ENCODE measurements at regions not wholly inside any gene's neighbourhood (a gene's known extent, or its start where the extent isn't known, plus 50 kb on each side); places are given as distances from the start of the nearest gene placed in this dataset.

DNA sequence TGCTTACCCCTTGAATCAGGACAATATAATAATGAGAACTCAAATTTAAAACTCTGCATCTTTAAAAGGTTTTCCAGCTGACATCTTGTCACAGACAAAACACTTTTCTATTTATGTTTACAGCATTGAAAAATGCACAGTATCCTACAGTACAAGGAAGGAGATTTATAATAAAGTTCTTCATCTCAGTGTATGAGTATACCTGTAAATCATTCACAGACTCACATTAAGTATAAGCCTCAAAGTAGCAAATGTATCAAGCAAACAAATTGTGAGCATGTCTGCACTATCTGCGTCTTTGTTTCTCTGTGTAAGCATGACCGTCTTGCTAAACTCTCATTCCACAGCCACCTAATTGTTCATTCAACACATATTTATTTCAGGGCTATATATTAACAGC, 52.8 kb downstream of the PPP1R2C start:
- intact Hi-C loops (cut with DNase I): no loop called here
- no peak overlapping the region for H3K4me3 ChIP-seq
- TF ChIP-seq, protein P1, sequence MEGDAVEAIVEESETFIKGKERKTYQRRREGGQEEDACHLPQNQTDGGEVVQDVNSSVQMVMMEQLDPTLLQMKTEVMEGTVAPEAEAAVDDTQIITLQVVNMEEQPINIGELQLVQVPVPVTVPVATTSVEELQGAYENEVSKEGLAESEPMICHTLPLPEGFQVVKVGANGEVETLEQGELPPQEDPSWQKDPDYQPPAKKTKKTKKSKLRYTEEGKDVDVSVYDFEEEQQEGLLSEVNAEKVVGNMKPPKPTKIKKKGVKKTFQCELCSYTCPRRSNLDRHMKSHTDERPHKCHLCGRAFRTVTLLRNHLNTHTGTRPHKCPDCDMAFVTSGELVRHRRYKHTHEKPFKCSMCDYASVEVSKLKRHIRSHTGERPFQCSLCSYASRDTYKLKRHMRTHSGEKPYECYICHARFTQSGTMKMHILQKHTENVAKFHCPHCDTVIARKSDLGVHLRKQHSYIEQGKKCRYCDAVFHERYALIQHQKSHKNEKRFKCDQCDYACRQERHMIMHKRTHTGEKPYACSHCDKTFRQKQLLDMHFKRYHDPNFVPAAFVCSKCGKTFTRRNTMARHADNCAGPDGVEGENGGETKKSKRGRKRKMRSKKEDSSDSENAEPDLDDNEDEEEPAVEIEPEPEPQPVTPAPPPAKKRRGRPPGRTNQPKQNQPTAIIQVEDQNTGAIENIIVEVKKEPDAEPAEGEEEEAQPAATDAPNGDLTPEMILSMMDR (IDR thresholded peaks at IDR 0.05): no peak
- peaks cover 0 to 14% (median 0%) of the 10 kb centered on the region in 7 donors for H3K27me3 ChIP-seq
- no peaks in the 10 kb centered on the region for H3K36me3 ChIP-seq
- no peak for ATAC-seq
- DNase-seq: no peak
- peaks cover 0 to 3% (median 0%) of the 10 kb centered on the region in 11 donors for H3K9me3 ChIP-seq
- WGBS, 2 donors: 72 to 74% methylated on average over 2 of the region's 2 CpGs
- no peaks in the 10 kb centered on the region for H3K4me1 ChIP-seq
- H3K27ac ChIP-seq: no peak overlapping the region

DNA sequence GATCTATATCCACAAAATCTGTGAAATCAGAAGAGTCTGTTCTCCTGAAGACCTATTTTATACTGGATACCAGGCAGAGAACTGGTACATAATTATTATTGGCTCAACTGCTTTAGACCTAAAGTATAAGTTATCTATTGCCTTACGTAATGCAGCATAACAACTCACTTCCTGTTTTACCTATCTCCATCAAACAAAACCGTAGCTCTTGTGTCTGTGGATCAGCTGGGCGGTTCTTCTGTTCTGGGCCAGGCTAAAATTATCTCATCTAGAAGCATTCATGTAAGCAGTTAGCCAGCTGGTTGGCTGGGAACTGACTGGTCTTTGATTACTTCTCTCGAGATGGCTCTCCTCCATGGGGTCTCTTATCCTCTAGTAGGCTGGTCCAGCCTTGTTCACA, 57.8 kb downstream of the PPP1R2C start:
- 70 to 77% methylated on average over 4 of the region's 4 CpGs for WGBS, 2 donors
- TF ChIP-seq, protein P1 (IDR thresholded peaks at IDR 0.05): no peak
- no peak overlapping the region for H3K4me3 ChIP-seq
- H3K27ac ChIP-seq: no peak overlapping the region
- H3K27me3 ChIP-seq: peaks cover 0 to 27% (median 0%) of the 10 kb centered on the region in 7 donors
- no peaks in the 10 kb centered on the region for H3K4me1 ChIP-seq
- no peaks in the 10 kb centered on the region for H3K9me3 ChIP-seq
- intact Hi-C loops (cut with DNase I): no loop called here
- no peak for ATAC-seq
- H3K36me3 ChIP-seq: no peaks in the 10 kb centered on the region
- DNase-seq: no peak

GRCh38 chrX:42715701-42716262, 62.2 kb downstream of the PPP1R2C start:
- no peak for DNase-seq
- no peaks in the 10 kb centered on the region for H3K36me3 ChIP-seq
- no peak overlapping the region for H3K4me3 ChIP-seq
- H3K9me3 ChIP-seq: no peaks in the 10 kb centered on the region
- peaks cover 0 to 30% (median 0%) of the 10 kb centered on the region in 7 donors for H3K27me3 ChIP-seq
- WGBS, 2 donors: 73 to 86% methylated on average over 8 of the region's 8 CpGs
- TF ChIP-seq, protein P1 (IDR thresholded peaks at IDR 0.05): no peak
- H3K4me1 ChIP-seq: no peaks in the 10 kb centered on the region
- ATAC-seq: no peak
- intact Hi-C loops (cut with DNase I): no loop called here
- no peak overlapping the region for H3K27ac ChIP-seq

DNA sequence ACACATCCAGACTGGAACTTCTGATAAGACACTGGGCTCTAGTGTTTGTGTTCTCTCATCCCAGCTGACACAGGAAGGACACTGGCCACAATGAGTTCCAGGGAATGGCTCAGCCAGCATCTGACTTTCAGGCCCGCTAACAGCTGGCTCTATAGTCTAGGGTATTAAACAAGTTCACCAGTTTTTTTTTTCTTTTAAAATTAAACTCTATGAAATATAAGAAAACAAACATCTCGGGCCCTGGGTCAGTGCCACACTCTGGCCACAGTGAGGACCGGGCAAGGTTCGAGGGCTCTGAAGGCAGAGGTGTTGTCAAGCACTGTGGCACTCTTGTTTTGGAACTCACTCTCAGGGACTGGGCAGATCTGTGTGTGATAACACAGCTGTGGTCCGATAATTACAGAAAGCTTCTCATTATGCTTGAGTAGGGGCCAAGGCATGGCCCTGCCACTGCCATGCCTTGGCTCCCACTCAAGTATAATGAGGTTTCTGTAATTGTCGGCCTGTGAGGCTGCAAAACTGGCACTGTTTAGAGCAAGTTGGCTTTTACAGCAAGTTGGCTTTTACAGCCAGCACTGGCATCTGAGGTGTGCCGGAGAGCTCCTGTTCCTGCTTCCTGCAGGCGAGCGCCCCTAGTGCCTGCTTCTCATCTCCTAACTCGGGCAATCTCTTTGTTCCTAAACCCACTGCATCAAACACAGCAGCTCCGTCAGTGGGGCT, 62.8 kb downstream of the PPP1R2C start:
- Histone ChIP-seq H3K27me3 (peaks cover 0 to 30% (median 0%) of the 10 kb centered on the region in 7 donors), H3K4me3 (no peak overlapping the region), H3K27ac (no peak overlapping the region), H3K36me3 (no peaks in the 10 kb centered on the region), H3K9me3 (no peaks in the 10 kb centered on the region), H3K4me1 (no peaks in the 10 kb centered on the region)
- ATAC-seq: no peak
- TF ChIP-seq, protein P1 (IDR thresholded peaks at IDR 0.05): peak in 7 of 9 donors; percentile 15 to 44 (median 39)
- intact Hi-C loops (cut with DNase I): no loop called here
- 44 to 47% methylated on average over 11 of the region's 11 CpGs for WGBS, 2 donors
- peak in 1 of 2 donors; percentile 17 for DNase-seq

Data from heart right ventricle (tissue), 16 donors.